ACHN (cell line): ENCODE measurements at regions not wholly inside any gene's neighbourhood (a gene's known extent, or its start where the extent isn't known, plus 50 kb on each side); places are given as distances from the start of the nearest gene placed in this dataset.

Experiments used
- DNase-seq: peaks from one replicate; pipeline ENCODE4 v3.0.0-alpha.2; 2015
- in situ Hi-C: cut with HindIII; loops from 2 replicates; pipeline ENCODE4 v1.10.0; 2017; ENCODE audit warnings: low sequenced_read_pairs, low pct_ligation_motif_present, low pct_unique_long_range_greater_than_20kb

DNA sequence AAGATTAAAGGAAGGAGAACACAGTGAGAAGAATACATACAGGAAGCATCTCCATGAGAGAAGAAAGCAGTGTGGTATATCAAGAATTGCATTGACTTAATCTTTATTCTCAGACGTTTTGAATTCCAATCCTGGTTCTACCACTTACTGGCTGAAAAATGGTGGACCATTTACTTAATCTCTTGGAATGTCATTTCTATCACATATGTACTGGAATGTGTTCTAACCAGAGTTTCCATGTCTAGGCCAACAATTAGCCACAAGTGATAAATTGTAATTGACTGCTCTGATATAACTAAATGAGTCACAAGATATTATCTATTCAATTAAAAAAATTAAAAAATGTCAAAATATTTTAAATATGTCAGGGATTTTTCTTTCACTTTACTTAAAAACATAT is 626.1 kb downstream of the PTPRC start:
- in situ Hi-C loops: no loop called here

DNA sequence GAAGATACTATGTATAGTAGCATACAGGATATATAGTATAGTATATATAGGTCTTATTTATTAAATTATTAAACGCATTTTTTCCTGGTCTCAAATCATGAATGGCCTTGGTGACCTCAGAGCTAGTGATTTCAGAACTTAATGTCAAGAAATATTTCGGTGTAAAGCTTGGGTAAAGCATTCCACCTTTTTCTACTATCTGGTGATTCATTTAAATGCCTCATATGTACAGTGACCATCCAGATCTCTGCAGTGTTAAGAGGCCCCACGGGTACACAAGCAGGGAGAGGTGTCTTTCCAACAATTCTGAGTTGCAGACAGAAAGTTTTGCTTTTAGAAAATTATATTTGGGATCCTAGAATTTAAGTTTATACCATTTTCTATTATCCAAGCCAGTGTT is 626.5 kb downstream of the PTPRC start:
- no peak for DNase-seq
- in situ Hi-C loops: no loop called here

More for the DNA sequence above, 626.1 kb downstream of the PTPRC start:
- no peak for DNase-seq

DNA sequence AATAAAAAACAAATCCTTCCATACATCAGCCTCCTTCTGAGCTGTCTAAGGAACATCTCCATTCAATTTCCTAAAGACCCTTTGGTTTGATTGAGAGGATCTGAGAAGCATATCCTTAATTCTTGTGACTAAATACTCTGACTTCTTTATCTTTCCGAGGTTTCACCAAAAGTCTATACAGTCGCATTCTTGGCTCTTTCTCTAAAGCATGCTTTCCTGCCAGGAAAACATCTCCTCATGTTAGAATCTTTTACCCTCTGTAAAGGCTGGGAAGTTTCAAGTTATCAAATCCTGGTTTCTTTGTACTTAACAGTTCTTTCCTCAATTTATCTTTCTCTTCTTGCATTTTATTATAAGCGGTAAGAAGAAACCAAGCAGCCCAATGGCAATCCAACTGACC is 630.4 kb downstream of the PTPRC start:
- DNase-seq: no peak
- in situ Hi-C loops: no loop called here

DNA sequence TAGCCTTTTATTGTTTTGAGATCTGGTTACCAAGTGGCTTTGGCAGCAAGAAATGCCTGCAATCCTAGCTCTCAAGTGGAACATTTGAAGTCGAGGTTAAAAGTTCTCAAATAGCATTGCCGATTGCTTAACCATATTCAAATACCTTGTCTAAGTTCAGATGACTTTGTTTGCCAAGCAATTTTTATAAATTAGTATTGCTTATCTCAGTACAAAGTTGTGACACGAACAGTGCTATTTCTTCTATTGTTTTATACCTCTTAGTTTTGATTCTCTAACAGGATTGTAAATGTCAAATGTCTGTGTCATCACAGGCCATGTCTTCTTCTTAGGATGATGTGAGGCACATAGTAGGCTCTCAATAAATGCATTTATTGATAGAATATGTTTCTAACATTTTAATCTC is 633.3 kb downstream of the PTPRC start:
- in situ Hi-C loops: no loop called here
- DNase-seq: no peak

DNA sequence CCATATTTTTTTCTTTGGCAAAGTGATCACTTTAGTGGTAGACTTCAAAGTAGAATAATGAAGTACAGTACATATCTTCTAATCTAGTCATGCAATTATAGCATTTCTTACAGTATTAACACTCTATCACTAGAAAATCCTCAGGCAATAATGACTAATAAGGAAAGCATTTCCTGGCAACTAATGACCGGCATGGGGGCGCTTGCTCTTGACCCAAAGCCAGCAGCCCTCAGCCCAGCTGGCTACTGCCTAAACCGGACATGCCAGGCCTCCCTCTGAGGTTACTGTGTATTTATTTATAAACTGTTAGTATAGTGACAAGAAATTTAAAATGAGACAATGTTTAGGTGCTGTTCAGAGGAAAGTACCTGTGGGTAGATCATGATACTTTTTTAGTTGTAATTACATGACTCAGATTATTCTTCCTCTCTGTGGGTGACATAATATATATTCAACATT is 633.8 kb downstream of the PTPRC start:
- peak; percentile 83 for DNase-seq

DNA sequence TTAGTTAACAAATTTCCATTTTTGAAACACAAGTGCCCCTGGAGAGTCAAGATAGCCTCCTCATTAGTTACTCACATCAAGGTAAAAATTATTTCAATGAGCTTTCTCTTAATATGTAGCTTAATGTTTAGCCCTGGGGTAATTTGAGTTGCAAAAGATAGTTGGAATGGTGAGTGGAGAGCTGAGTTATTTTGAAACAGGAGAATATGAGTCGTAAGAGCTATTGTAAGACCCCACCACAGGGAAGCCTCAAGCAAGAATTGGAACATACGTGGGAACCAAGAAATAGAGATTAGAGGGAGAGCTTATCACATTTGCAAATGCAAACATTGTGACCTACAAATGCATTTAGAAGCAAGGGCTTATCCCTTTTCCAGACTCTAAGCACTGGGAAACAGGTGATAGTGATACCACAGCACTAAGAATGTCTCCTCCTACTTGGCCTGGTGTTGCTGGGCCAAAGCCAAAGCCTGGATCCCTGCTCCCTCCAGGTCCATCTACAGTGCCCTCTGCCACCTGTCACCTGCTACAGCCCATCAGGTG is 635.1 kb downstream of the PTPRC start:
- peak; percentile 12 for DNase-seq
- in situ Hi-C loops: no loop called here

More for the DNA sequence above, 633.8 kb downstream of the PTPRC start:
- in situ Hi-C loops: no loop called here

DNA sequence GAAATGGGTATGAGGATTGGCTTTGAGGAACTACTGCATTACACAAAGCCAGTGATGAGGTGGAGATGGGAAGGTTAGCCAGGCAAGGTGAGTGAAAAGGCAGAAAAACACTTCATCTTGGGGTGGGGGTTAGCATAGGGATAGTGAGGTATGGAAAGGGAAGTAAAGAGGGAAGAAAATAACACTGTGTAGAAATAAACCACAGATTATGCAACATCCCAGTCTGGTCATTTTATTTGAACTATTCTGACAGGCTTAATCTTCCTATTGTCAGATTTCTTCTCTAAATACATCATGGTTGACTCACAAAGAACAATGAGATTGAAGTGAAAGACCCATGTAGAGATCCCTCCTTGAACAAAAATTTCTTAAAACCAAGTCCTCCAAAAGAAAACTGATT is 640.2 kb downstream of the PTPRC start:
- in situ Hi-C loops: no loop called here
- DNase-seq: no peak

DNA sequence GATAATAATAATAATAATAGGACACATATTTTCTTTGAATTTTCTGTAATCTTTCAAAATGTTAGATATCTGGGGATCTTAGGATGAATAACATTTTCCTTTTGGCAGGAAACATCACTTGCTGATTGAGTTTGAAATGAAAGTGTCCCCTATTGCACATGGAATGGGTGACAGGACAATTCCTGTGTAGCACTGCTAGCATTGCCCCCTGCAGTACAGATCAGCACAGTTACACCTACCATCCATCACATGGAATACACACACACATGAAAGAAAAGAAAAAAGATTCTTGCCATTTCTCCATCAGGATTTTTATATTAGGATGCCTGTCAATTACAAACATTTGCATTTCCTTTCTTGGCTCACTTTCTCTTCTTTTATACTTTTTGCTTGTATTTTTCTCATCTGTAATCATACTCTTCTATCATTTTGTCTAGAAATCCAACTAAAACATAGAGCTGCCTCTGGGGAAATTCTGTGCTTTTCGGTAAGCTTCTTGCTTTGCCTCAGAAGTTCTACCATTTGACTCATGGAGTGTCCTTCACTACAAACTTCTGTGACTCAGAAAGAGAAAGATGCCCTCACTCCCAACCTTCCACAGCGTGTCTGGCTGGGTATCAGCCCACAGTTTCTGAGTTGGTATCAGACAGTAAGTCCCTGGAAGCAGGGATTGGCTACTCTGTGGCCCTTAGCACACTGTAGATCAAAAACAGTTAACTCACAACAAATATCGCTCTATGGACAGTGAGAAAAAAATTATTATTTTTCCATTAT is 641.2 kb downstream of the PTPRC start:
- DNase-seq: no peak
- in situ Hi-C loops: no loop called here

DNA sequence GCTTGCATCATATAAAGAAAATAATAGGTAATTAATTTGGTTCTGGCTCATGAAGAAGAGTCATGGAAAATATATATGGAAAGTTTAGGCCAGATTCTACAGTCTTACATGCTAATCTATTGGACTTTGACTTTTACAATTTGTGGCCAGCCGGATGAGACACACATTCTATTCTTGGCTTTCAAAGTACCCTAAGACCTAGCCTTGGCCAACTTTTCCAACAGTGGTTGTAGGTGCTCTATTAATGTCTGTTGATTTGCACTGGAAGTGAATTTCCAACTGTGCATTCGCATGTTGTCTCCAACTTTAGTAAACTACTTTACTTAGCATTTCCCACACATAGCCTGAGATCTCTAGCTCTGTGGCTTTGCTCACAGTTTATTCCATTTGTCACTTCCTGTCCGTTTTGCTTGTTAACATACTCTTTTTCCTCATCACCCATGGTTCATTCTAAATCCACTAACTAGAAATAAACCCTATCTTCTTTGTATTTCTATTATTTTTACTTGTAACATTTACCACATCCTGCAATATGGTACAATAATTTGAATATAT is 644.0 kb downstream of the PTPRC start:
- in situ Hi-C loops: no loop called here
- DNase-seq: no peak

DNA sequence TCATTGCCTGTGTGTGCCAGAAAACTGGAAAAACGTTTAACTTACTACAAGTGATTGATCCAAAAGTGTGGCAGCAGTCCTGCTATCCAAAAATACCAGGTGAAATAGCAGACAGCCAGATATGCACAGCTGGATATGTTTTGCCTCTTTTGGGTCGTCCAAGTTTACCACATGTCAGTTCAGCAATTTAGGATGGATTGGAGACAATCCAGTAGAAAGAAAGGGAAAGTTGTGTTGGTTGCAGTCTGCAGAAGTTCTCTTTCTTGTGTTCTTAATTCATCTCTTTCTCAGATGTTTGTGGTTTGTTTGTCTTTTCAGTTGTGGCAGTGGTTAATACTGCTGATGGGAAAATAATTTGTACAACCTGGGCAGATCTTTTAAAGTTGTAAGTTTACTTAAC is 645.0 kb downstream of the PTPRC start:
- DNase-seq: no peak
- in situ Hi-C loops: no loop called here

DNA sequence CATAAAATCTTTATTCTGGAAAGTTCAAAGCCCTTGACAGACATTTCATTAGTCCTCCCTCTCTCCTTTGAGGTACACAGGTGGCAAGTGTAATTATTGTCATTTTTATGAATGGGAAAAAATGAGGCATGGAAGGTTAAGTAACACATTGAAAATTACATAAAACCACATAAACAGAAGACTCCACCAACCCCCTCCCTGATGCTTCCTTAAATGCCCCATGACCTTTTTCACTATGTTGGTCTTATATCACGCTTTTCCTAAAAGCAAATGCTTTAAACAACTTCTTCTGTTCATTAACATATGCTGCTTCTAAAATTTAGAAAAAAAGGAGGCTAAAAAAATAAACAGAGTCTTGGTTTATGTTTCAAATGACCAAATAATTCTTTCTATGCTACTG is 648.4 kb downstream of the PTPRC start:
- DNase-seq: no peak
- in situ Hi-C loops: no loop called here

DNA sequence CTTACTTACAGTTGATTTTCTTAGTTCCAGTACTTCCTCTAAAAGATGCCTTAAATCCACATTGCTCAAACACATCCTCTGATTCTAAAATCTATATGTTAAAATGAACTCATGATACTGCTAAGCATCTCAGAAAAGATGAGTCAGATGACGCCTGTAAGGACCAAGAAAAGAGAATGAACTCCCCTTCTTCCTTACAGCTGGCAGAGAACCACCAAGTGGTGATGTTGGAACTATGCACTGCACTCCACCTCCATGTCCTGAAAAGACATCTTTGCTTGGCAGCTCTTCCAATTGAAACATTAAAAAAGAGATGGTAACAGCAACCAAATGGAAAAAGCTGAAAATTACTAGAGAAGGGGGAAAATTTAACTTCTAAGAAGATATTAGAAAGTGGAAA is 648.8 kb downstream of the PTPRC start:
- DNase-seq: no peak
- in situ Hi-C loops: no loop called here

DNA sequence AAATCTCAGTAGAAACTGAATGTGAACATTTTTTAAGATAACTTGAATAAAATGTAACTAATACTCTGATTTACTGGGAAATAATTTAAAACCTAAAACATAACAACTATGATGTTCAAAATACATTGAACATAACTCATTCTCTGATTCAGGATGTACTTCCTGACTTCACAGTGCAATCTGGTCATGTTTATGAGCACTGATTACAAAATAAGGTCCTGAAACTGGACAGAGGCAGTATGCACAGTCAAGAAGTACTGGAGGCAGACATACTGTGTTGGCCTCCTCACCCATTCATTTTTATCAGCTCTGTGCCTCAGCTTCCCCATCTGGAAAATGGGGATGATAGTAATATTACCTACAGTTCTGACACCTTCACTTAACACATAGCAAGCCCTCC is 651.3 kb downstream of the PTPRC start:
- in situ Hi-C loops: no loop called here
- no peak for DNase-seq

DNA sequence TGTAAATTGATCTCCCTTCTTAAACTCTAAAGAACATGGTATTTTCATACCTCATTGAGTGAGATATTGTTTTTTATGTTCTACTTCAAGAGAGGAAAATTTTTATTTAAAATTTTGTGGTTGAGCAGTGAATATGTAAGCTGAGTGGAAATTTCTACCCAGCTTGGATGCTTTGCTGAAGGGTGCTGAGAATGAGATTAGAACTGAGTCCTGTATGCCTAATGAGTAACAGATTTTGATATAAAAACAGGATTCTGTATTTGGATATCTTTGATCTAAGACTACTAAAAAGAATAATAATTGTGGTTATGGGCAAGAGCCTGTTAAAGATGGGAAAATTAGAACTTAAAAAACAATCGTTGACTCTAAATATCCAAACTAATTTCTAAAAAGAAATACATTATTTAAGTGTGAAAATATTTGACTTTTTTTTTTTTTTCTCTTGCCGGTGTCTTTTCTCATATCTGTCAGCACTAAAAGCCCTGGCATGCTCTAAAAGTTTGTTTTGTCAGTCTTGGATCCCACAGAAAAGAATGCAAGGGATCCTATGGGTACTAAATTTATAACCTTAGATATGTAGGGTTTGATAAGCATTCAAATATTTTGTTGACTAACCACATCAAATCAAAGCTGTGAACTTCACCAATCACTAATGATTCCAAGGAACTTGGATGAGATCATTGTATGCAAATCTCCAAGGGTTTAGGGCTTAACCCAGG is 652.3 kb downstream of the PTPRC start:
- in situ Hi-C loops: no loop called here
- no peak for DNase-seq

DNA sequence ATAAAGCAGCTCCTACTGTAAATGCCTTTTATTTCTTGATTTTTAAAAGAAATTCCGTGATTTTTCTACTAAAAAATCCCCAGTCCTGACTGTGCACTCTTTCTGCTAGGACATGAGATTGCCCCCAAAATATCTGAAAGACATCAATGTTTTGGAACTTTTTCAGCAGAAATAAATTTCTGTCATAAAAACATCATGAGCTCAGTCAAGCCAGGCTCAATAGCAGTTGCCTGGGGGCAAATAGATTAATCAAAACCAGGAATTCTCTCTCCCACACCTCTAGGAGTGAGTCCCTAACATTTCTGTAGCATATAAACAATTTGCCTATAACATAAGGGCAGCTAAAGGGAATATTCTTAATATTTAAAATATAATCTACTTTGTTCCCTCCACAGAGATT is 654.1 kb downstream of the PTPRC start:
- DNase-seq: no peak
- in situ Hi-C loops: no loop called here

DNA sequence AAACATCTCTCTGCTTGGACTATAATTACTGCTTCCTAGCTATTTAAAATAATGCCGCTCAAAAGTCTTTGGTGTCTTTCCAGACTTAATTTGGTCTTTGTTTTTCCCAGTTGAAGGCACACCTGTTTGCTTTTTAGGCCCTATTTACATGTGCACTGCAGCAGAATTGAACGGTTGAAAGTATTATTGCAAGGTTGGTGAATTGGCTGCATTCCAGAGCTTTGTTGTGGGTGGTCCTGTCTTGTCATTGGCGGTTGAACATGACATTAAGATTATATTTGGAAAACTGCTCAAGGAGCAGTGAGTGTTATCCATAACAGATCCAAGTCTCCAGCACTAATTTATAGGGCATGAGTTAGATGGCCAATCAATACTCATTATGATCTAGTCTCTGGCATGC is 656.3 kb downstream of the PTPRC start:
- in situ Hi-C loops: no loop called here
- no peak for DNase-seq

DNA sequence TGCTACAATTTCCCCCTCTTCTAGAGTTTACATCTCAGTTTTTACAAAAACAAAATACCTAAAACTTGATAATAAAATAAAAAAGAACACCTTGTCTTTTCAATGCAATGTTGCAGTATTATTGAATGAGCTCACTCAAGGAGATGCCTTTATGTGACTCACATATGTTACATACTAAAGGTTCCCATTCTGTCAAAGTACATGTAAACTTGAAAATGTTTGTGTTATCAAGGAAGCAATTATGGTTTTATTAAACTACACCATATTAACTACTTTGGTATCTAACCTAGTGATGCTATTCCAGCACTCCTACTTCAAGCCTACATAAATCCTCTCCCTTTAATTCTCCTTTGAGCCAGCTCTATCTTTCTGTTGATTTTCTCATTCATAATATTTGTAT is 658.3 kb downstream of the PTPRC start:
- in situ Hi-C loops: no loop called here
- no peak for DNase-seq

DNA sequence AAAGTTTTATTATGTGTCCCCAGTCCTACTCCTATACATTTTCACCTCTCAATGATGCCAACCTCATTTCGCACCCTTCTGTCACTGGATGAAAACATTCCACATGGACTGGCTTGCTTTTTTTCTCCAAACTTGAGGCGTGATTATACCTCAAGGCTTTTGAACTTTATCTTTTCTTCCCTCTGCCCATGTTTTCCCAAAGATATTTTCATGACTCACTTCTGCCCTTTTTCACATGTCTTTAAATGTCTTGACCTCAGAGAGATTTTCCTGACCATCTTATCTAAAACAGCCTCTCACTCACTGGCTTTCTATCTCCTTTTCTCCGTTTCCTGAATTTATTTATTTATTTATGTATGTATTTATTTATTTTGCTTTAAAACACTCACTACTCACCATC is 659.0 kb downstream of the PTPRC start:
- in situ Hi-C loops: no loop called here
- DNase-seq: no peak

DNA sequence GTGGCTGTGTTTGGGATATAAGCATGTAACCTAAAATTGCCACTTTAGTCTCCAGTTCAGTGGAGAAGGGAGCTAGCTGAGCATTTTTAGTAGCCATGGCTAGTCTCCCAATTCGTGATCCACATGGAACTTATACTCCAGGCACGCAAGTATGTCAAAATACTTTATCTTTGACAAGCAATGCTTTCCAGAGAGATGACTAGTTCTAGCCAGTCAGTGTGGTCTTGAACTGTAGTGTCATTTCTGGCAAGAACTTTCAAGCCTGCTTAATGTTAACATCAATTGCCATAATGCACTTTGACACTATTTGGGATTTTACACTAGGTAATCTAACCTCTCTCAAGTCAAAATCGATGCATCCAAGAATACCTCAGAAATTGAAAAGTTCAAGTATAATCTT is 660.0 kb downstream of the PTPRC start:
- DNase-seq: no peak
- in situ Hi-C loops: no loop called here
